Colonic mucosa (tissue), 4 donors: ENCODE measurements at regions not wholly inside any gene's neighbourhood (a gene's known extent, or its start where the extent isn't known, plus 50 kb on each side); places are given as distances from the start of the nearest gene placed in this dataset.

Experiments used
- DNase-seq: peaks from one replicate; pipeline ENCODE4 v3.0.0-alpha.2; 2020
- H3K27ac ChIP-seq: fragments of 200-600 bp; one replicate; pipeline ENCODE4 v1.8.0; 2021
- H3K27me3 ChIP-seq: fragments of 200-600 bp; one replicate; pipeline ENCODE4 v1.8.0; 2021
- H3K36me3 ChIP-seq: fragments of 200-600 bp; one replicate; pipeline ENCODE4 v1.8.0; 2021
- H3K4me1 ChIP-seq: fragments of 200-600 bp; one replicate; pipeline ENCODE4 v1.8.0; 2021; ENCODE audit warnings: mild to moderate bottlenecking
- H3K4me3 ChIP-seq: fragments of 200-600 bp; one replicate; pipeline ENCODE4 v1.8.0; 2021
- H3K9ac ChIP-seq, 2 donors: one replicate each; pipeline ENCODE4 v1.7.0; 2013; ENCODE audit warnings: control low read depth in 2 of 2, low read depth in 2 of 2, low read length in 2 of 2
- H3K9me3 ChIP-seq: fragments of 200-600 bp; one replicate; pipeline ENCODE4 v1.8.0; 2021
- CTCF ChIP-seq: fragments of 200-600 bp; IDR thresholded peaks from one replicate; pipeline ENCODE4 v1.8.0; 2022; ENCODE audit warnings: antibody characterized with exemption, mild to moderate bottlenecking
- intact Hi-C: fragments of 100-400 bp; cut with DNase I; formaldehyde crosslinking; loops from one replicate; pipeline ENCODE4 v1.14.1; 2022
- donor health status: healthy.
- donor health status: DM: no; HTN: no; CAD: no.
- donor health status: DM: no; HTN: no; CAD: no.

- no peak overlapping the region for H3K9ac ChIP-seq
- H3K36me3 ChIP-seq: no peaks in the 10 kb centered on the region
- H3K4me3 ChIP-seq: no peak overlapping the region
- no peaks in the 10 kb centered on the region for H3K27me3 ChIP-seq
- H3K9me3 ChIP-seq: no peaks in the 10 kb centered on the region
- intact Hi-C loops: no loop called here
- no peak for DNase-seq
- no peaks in the 10 kb centered on the region for H3K4me1 ChIP-seq
- no peak overlapping the region for H3K27ac ChIP-seq
- TF ChIP-seq CTCF: no peak
Observed at GRCh38 chr10:106341356-106341755, 823.1 kb downstream of the SORCS1 start.

- H3K9me3 ChIP-seq: no peaks in the 10 kb centered on the region
- H3K27me3 ChIP-seq: no peaks in the 10 kb centered on the region
- DNase-seq: no peak
- intact Hi-C loops: no loop called here
- H3K36me3 ChIP-seq: no peaks in the 10 kb centered on the region
- no peaks in the 10 kb centered on the region for H3K4me1 ChIP-seq
- H3K27ac ChIP-seq: no peak overlapping the region
- no peak for TF ChIP-seq CTCF
- no peak overlapping the region for H3K4me3 ChIP-seq
- H3K9ac ChIP-seq: no peak overlapping the region
Observed at GRCh38 chr10:106338486-106338885, 826.0 kb downstream of the SORCS1 start.

GRCh38 chr10:106336874-106337273 lies 827.6 kb downstream of the SORCS1 start:
- intact Hi-C loops: no loop called here
- no peak for DNase-seq
- no peaks in the 10 kb centered on the region for H3K9me3 ChIP-seq
- TF ChIP-seq CTCF: no peak
- H3K9ac ChIP-seq: no peak overlapping the region
- H3K4me1 ChIP-seq: no peaks in the 10 kb centered on the region
- H3K27me3 ChIP-seq: no peaks in the 10 kb centered on the region
- no peak overlapping the region for H3K4me3 ChIP-seq
- H3K36me3 ChIP-seq: no peaks in the 10 kb centered on the region
- H3K27ac ChIP-seq: no peak overlapping the region

- H3K27ac ChIP-seq: no peak overlapping the region
- no peak for TF ChIP-seq CTCF
- DNase-seq: no peak
- no peaks in the 10 kb centered on the region for H3K36me3 ChIP-seq
- no peaks in the 10 kb centered on the region for H3K27me3 ChIP-seq
- H3K4me1 ChIP-seq: no peaks in the 10 kb centered on the region
- intact Hi-C loops: no loop called here
- H3K4me3 ChIP-seq: no peak overlapping the region
- no peak overlapping the region for H3K9ac ChIP-seq
- no peaks in the 10 kb centered on the region for H3K9me3 ChIP-seq
Observed at GRCh38 chr10:106327747-106328146, 836.8 kb downstream of the SORCS1 start.

- Histone ChIP-seq H3K9me3 (no peaks in the 10 kb centered on the region), H3K4me1 (no peaks in the 10 kb centered on the region), H3K4me3 (no peak overlapping the region), H3K27me3 (no peaks in the 10 kb centered on the region), H3K9ac (no peak overlapping the region), H3K27ac (no peak overlapping the region), H3K36me3 (no peaks in the 10 kb centered on the region)
- DNase-seq: no peak
- intact Hi-C loops: no loop called here
- TF ChIP-seq CTCF: no peak
Observed at GRCh38 chr10:106320876-106321275, 843.6 kb downstream of the SORCS1 start.

GRCh38 chr10:106320078-106320477 lies 844.4 kb downstream of the SORCS1 start:
- no peak overlapping the region for H3K27ac ChIP-seq
- no peaks in the 10 kb centered on the region for H3K36me3 ChIP-seq
- H3K4me3 ChIP-seq: no peak overlapping the region
- no peak for DNase-seq
- no peaks in the 10 kb centered on the region for H3K9me3 ChIP-seq
- H3K27me3 ChIP-seq: no peaks in the 10 kb centered on the region
- no peak for TF ChIP-seq CTCF
- H3K4me1 ChIP-seq: no peaks in the 10 kb centered on the region
- intact Hi-C loops: no loop called here
- no peak overlapping the region for H3K9ac ChIP-seq
